SK-N-SH treated with all-trans-retinoic acid at 6 μM for 48 hours (cell line): ENCODE measurements at regions not wholly inside any gene's neighbourhood (a gene's known extent, or its start where the extent isn't known, plus 50 kb on each side); places are given as distances from the start of the nearest gene placed in this dataset.
"Not testable (repeated sequence)": the region's sequence is repeated elsewhere in the genome, so short reads cannot be mapped to it uniquely, and the experiment has no call there.

Experiments
- BACH2 ChIP-seq: fragments of 250-450 bp; sonication (Bioruptor Pico); IDR thresholded peaks from 2 replicates; pipeline ENCODE4 v1.9.0; 2021; ENCODE audit warnings: mild to moderate bottlenecking, borderline replicate concordance
- ESRRG ChIP-seq: fragments of 250-450 bp; sonication (Bioruptor Pico); IDR thresholded peaks from 2 replicates; pipeline ENCODE4 v1.6.1; 2021; ENCODE audit warnings: mild to moderate bottlenecking
- PATZ1 ChIP-seq: fragments of 250-450 bp; sonication (Bioruptor Pico); IDR thresholded peaks from 2 replicates; pipeline ENCODE4 v1.8.0; 2020; ENCODE audit warnings: mild to moderate bottlenecking, moderate library complexity, borderline replicate concordance
- RARB ChIP-seq: fragments of 250-450 bp; sonication (Bioruptor Pico); IDR thresholded peaks from 2 replicates; pipeline ENCODE4 v1.8.0; 2021; ENCODE audit warnings: mild to moderate bottlenecking, moderate library complexity
- ZFP3 ChIP-seq: fragments of 250-450 bp; sonication (Bioruptor Pico); IDR thresholded peaks from 2 replicates; pipeline ENCODE4 v1.5.0; 2020; ENCODE audit warnings: mild to moderate bottlenecking, moderate library complexity
- ZNF565 ChIP-seq: fragments of 450-650 bp; formaldehyde crosslinking; conservative IDR thresholded peaks from 2 replicates; pipeline ENCODE4 v1.5.0; 2020; ENCODE audit warnings: low read depth, mild to moderate bottlenecking, moderate library complexity

DNA sequence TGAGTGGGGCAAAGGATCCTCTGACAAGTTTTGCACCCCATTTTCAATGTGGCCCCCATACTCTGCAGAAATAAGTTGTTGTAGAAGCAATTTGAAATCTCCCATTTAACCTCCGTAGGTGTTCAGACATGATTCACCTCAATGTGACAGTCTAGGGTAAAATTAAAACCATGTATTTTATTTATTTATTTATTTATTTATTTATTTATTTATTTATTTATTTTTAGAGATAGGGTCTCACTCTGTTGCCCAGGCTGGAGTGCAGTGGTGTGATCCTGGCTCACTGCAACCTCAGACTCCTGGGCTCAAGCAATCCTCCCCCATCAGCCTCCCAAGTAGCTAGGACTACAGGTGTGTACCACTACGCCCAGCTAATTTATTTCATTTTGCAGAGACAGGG is 122.8 kb upstream of the PRKCQ start:
- not testable (repeated sequence) for TF ChIP-seq ZFP3; BACH2 (CRISPR knock-in tag); ESRRG (CRISPR knock-in tag); PATZ1; ZNF565; RARB (CRISPR knock-in tag)
